Psoas muscle (tissue), 7 donors: ENCODE measurements at regions not wholly inside any gene's neighbourhood (a gene's known extent, or its start where the extent isn't known, plus 50 kb on each side); places are given as distances from the start of the nearest gene placed in this dataset.

Source experiments
- ATAC-seq, 4 donors: fragments of 200-7000 bp; cut with Tn5 transposase; one replicate each; pipeline ENCODE4 v1.9.1; 2020; ENCODE audit warnings: moderate library complexity in 3 of 4, mild to moderate bottlenecking in 2 of 4
- DNase-seq, 2 donors: peaks; one replicate each; pipeline ENCODE4 v3.0.0-alpha.2; 2020
- H3K27ac ChIP-seq: fragments of 200-600 bp; one replicate; pipeline ENCODE4 v1.8.0; 2022
- H3K27me3 ChIP-seq, 3 donors: fragments of 200-600 bp in 1 of 3; one replicate each; pipeline versions ENCODE4 v1.6.1 to v1.8.0; 2013 to 2022; ENCODE audit warnings: low read length in 2 of 3, mild to moderate bottlenecking in 2 of 3, moderate library complexity in 1 of 3; ENCODE audit not compliant: insufficient read depth in 3 of 3
- H3K36me3 ChIP-seq, 2 donors: fragments of 200-600 bp in 1 of 2; one replicate each; pipeline versions ENCODE4 v1.6.1 to v1.8.0; 2013 to 2022; ENCODE audit warnings: low read depth in 1 of 2, mild to moderate bottlenecking in 1 of 2, moderate library complexity in 1 of 2; ENCODE audit not compliant: insufficient read depth in 1 of 2
- H3K4me1 ChIP-seq: fragments of 200-600 bp; one replicate; pipeline ENCODE4 v1.8.0; 2022
- H3K4me3 ChIP-seq: fragments of 200-600 bp; one replicate; pipeline ENCODE4 v1.8.0; 2022; ENCODE audit warnings: mild to moderate bottlenecking
- H3K9me3 ChIP-seq: fragments of 200-600 bp; one replicate; pipeline ENCODE4 v1.8.0; 2022
- WGBS, 3 donors: extraction: QIAGEN DNeasy Blood & Tissue Kit; methylation state at CpG; one replicate each; pipeline versions ENCODE4 v1.1.6 to v1.1.7; 2013; 5-methylcytosine and 5-hydroxymethylcytosine counted together
- intact Hi-C, 2 donors: fragments of 100-400 bp; cut with DNase I; formaldehyde crosslinking; loops; one replicate each; pipeline versions ENCODE4 v1.11.0 to v1.14.2; 2022
- TF ChIP-seq, protein P1 (sequence below): fragments of 200-600 bp; IDR thresholded peaks from one replicate; pipeline ENCODE4 v1.8.0; 2022; ENCODE audit warnings: antibody characterized with exemption
- donor health status: healthy with polysubstance abuse.
- donor health status: DM: no; HTN: no; CAD: no; lungs with moderate emphysema.
- donor health status: Bipolar disorder and iron deficiency.
- donor health status: healthy.
- donor health status: DM: yes; HTN: yes; CAD: no.
- donor health status: DM: no; HTN: no; CAD: no.
- donor health status: DM: yes; HTN: yes; CAD: no.

DNA sequence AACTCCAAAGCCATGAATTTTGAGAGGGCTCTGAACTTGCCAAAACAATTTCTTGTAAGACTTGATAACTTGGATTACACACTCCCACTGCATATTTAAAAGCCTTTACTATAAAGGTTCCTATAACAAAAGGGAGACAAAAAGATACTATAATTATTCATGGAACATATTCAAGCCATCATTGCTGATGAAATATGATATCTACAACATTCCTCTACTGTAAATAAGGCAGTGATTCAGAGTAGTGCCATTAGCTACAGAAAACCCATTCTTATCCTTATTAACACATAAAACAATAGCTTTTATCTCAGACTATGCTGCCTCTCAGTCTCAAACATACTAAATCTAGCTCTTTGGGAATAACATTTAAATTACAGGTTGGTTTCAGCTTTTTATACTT is 675.5 kb upstream of the CXADR start:
- H3K27ac ChIP-seq = no peak overlapping the region
- no peak for ATAC-seq

DNA sequence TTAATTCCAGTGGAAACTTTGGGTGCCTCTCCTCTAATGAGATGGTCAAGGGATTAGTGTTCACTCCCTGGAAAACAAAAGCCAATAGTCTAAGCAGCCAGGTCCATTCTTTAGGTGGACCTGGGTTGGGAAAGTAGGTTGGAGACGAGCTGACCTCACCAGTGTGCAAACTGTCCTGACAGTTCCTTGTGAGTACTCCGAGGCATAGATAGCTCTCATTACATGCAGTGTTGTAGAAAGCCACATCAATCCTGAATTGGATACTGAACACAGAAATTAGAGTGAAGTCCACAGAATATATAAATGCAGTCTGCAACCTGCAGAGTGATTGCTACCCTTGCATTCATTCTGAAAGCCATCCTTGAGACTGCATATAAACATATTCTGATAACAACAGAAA is 675.1 kb upstream of the CXADR start:
- Histone ChIP-seq H3K27ac (no peak overlapping the region), H3K9me3 (no peaks in the 10 kb centered on the region), H3K36me3 (no peaks in the 10 kb centered on the region), H3K4me1 (peaks cover 13% of the 10 kb centered on the region), H3K27me3 (no peaks in the 10 kb centered on the region), H3K4me3 (no peak overlapping the region)
- DNase-seq = no peak
- TF ChIP-seq, protein P1, sequence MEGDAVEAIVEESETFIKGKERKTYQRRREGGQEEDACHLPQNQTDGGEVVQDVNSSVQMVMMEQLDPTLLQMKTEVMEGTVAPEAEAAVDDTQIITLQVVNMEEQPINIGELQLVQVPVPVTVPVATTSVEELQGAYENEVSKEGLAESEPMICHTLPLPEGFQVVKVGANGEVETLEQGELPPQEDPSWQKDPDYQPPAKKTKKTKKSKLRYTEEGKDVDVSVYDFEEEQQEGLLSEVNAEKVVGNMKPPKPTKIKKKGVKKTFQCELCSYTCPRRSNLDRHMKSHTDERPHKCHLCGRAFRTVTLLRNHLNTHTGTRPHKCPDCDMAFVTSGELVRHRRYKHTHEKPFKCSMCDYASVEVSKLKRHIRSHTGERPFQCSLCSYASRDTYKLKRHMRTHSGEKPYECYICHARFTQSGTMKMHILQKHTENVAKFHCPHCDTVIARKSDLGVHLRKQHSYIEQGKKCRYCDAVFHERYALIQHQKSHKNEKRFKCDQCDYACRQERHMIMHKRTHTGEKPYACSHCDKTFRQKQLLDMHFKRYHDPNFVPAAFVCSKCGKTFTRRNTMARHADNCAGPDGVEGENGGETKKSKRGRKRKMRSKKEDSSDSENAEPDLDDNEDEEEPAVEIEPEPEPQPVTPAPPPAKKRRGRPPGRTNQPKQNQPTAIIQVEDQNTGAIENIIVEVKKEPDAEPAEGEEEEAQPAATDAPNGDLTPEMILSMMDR = no peak
- WGBS, 3 donors = 33 to 65% (median 48%) methylated on average over 2 of the region's 2 CpGs
- intact Hi-C loops = no loop called here
- peak in 1 of 4 donors; percentile 20 for ATAC-seq

More for the DNA sequence above, 675.5 kb upstream of the CXADR start:
- TF ChIP-seq, protein P1 = no peak
- DNase-seq = no peak
- no peak overlapping the region for H3K4me3 ChIP-seq
- no peaks in the 10 kb centered on the region for H3K36me3 ChIP-seq
- intact Hi-C loops = no loop called here
- no peaks in the 10 kb centered on the region for H3K9me3 ChIP-seq
- no peaks in the 10 kb centered on the region for H3K27me3 ChIP-seq
- peaks cover 13% of the 10 kb centered on the region for H3K4me1 ChIP-seq

DNA sequence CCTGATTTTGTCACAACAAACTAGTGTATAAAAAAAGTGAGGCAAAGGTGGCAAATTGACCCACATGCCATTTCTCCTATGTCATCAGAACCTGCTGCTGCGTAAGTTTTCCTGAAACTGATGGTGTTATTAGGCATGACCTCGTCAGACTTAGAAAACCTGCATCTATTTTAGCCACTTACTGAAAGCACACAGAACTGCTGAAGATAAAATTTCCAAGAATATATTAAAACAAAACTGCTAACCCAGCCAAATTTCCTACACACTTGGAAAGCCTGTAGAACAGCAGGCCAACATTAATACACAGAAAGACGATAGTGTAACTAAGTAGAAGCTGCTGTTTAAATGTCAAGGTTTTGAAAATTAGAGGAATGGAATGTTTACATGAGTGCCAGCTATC is 674.5 kb upstream of the CXADR start:
- Histone ChIP-seq H3K9me3 (no peaks in the 10 kb centered on the region), H3K27me3 (no peaks in the 10 kb centered on the region), H3K27ac (no peak overlapping the region), H3K4me3 (no peak overlapping the region), H3K36me3 (no peaks in the 10 kb centered on the region), H3K4me1 (peaks cover 13% of the 10 kb centered on the region)
- intact Hi-C loops = no loop called here
- DNase-seq (no peak), ATAC-seq (no peak)
- TF ChIP-seq, protein P1 = no peak
- 27 to 46% (median 28%) methylated on average over 3 of the region's 3 CpGs for WGBS, 3 donors

DNA sequence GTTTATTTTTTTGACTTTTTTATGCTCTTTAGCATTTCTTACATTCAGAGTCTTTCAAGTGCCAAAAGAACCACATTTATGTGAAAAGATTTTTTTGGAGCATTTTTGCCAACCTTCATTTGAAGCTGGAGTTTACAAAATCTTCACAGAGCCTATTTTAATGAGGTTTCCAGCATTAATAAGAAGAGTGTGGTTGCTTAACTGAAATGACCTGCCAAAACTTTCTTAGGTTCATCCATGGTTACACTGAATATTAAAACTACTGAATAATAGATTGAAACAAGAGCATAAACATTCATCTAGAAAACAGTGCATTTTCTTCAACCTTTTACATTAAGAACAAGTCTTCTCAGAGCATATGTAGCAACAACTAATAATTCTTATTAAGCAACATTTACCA is 672.3 kb upstream of the CXADR start:
- intact Hi-C loops = no loop called here
- ATAC-seq (no peak), DNase-seq (no peak)
- no peaks in the 10 kb centered on the region for H3K36me3 ChIP-seq
- TF ChIP-seq, protein P1 = no peak
- peaks cover 13% of the 10 kb centered on the region for H3K4me1 ChIP-seq
- no peak overlapping the region for H3K4me3 ChIP-seq
- no peaks in the 10 kb centered on the region for H3K27me3 ChIP-seq
- no peaks in the 10 kb centered on the region for H3K9me3 ChIP-seq
- H3K27ac ChIP-seq = no peak overlapping the region

DNA sequence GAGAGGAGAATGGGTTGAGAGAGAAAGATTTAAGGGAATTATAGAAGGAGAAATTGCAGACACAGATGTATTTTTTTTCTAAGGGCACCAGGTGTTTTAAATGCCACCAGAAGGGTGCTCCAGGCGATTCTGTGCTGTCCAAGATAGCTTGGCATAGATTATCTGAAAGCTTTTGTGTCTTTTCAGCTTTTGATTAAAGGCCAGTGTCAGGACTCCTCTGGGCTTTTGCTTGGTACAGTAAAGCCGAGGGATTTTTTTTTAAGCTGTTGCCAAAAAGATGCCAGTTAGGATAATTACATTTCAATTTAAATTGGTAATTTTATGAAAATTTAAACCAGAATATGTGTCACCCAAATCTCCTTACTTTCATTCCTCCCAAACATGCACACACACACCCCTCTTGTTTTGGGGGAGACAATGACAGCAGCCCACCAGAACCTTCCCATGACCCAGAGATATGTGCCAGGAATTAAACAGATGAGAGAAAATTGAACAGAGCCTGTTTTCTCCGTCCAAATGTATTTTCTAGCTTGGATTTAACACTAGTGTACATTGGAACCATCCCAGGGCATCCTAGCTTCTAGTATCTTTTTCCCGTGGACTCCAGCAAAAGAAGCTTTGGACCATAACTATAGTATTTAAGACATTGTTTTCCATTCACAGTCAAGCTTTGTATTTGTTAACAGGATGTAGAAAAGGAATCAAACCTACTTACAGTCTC is 670.7 kb upstream of the CXADR start:
- H3K9me3 ChIP-seq = no peaks in the 10 kb centered on the region
- H3K4me3 ChIP-seq = no peak overlapping the region
- no peak for ATAC-seq
- no peak for DNase-seq
- H3K27me3 ChIP-seq = no peaks in the 10 kb centered on the region
- WGBS, 3 donors = 23 to 35% (median 24%) methylated on average over 4 of the region's 4 CpGs
- no peaks in the 10 kb centered on the region for H3K36me3 ChIP-seq
- intact Hi-C loops = no loop called here
- TF ChIP-seq, protein P1 = no peak
- H3K4me1 ChIP-seq = peaks cover 12% of the 10 kb centered on the region
- no peak overlapping the region for H3K27ac ChIP-seq
